ENCODE measurements at regions not wholly inside any gene's neighbourhood (a gene's known extent, or its start where the extent isn't known, plus 50 kb on each side); places are given as distances from the start of the nearest gene placed in this dataset.

- TF ChIP-seq CTCF (IDR thresholded peaks at IDR 0.05) (no peak), POLR2A (IDR thresholded peaks at IDR 0.05) (no peak)
Observed at GRCh38 chr5:152046361-152046760, 121.7 kb upstream of the GLRA1 start.

Measured in right lobe of liver (tissue), 4 donors.